C1 segment of cervical spinal cord (tissue), 14 donors: ENCODE measurements at regions not wholly inside any gene's neighbourhood (a gene's known extent, or its start where the extent isn't known, plus 50 kb on each side); places are given as distances from the start of the nearest gene placed in this dataset.

Experiments used
- DNase-seq, 14 donors: peaks; one replicate each; lab custom pipeline; 2025; lab: John Stamatoyannopoulos, UW

- DNase-seq, result no peak
Measured at GRCh38 chr5:96140496-96140895, 178.8 kb upstream of the ELL2 start.

DNA sequence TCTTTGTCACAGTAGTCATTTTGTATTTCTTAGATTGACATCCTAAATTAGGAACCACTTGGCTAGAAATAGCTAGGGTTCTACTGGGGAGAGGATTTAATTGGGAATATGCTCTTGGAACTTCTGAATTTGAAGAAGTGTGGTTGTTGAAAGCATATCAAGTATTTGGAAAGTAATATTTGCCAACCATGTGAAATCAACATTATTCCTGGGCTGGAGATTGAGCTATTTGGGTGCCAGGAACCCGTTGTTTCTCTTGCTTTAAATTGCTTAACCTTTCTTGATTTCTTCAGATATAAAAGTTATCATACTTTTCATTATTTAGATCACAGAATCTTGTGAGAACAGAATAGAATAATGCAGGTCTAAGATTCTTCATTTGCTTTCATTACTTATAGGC is 178.4 kb upstream of the ELL2 start:
- DNase-seq, result no peak

DNA sequence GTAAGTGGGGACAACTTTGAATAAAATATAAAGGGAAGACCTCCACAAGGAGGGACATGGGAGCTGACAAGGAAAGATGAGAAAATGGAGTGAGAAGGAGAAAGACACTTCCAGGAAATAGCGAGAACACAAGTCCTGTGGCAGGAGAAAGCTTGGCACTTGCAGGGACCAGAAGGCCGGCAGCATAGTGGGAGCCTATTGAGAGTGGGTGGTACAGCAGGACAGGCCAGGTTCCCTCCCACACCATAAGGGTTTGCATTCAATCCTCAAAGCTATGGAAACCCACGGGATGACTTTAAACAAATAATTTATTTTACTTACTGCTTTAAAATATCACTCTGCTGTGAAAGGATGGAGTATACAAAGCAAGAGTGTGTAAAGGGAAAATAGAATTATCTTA is 173.2 kb upstream of the ELL2 start:
- DNase-seq, result no peak

DNA sequence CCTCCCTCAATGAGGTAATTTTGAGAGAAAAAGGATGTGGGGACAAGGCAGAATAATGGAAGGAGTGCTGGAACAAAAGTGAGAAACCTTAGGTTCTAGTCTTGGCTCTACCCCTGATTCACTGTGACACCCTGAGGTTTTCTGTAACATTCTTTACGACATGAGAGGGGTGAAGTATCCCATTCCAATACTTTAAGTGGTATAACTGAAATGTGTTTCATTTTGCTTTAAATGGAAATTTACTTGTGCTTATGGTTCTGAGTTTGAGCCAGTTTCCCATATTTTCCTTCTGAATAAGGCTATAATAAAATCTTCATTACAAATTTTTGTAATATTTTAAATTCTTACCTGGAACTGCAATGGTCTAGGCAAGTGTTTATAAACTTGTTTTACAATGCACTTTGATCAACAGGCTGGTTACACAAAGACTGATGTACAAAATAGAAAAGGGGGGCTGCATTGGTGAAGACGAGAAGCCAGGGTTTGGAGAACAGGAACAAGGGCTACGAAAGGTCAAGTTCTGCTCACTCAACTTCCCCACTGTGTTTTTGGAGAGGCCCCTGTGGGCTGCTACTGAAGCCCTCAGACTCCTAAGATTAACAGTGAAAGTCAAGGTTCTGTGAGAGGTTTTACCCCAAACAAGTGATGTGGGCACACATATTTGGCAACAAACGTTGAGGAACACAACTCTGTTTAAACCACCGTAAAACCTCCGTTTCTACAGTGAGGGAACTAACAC is 171.9 kb upstream of the ELL2 start:
- no peak for DNase-seq

- DNase-seq, result no peak
Measured at GRCh38 chr5:96129276-96129675, 167.6 kb upstream of the ELL2 start.

DNA sequence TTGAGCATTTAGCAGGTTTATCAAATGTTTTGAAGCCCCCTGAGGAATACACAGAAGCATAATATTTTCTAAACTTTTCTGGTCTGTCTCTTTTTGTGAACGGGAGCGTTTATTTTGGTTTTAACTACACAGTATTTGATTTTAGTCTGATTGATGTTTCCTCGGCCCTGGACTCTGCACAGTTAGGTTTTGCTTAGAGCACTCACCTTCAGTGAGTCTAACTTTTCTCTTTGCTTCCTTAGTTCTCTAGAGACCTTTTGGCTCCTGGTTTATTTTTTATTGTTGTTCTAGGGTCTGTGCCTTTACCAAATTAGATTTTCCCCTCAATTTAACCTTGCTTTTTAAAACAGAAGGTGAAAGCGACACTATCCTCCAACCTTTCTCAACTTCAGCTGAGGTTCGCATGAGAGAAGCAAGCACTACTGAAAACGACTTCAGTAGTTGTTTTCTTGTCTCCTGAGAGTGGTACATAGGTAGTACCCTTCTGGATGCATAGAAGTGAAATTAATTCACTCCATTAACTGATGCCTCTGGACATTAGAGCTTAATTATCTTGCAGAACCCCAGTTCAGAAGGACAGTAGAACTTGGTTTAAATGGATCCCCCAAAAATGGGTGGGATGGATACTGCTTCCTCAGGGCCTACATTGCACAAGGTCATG is 166.7 kb upstream of the ELL2 start:
- DNase-seq, result no peak

DNA sequence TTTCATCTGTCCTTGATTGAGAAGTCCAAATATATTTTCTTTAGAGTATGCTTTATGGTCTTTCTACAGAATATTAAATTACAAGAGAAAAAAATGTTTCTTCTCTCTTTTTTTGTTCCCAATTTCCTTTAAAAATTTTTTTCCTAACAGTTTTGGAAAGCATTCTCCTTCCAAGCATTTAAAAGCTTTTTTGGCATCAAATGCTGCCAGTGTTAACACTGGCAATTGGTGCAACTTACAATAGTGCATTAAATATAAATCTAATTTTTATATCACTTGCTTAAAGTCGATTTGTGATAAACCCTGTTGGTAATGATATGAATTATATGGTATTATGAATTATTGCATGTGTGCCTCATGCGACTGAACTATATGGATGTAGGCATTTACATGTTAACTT is 165.9 kb upstream of the ELL2 start:
- DNase-seq, result no peak

DNA sequence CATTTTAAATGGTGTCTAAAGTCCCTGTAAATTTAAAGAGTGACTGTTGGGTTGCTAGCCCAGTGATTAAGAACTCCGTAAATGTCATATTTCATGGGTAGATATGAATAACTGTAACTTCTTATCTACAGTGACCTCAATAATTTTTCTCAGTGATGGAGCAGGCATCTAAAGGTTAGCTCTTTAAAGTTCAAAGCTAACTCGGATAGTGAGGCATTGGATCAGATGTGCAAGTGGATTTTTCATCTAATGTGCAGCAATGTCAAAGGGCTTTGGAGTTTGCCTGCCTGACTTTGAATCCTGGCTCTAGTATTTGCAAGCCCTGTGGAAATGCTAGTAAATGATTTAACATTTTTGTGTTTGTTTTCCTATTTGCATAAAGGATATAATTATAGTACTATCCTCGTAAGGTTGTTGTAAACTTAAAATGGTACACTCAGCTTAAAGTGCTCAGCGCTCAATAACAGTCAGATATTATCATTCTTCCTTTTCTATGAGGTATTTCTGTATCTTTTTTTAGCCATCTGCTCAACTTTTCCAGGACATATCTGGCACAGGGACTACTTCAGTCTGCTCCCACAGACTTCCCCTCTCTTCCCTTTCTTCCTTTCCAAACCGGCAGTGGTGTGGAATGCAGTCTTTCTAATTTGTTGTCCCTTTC is 163.7 kb upstream of the ELL2 start:
- DNase-seq, result no peak

GRCh38 chr5:96124589-96124988 is 162.9 kb upstream of the ELL2 start:
- no peak for DNase-seq

- no peak for DNase-seq
Measured at GRCh38 chr5:96123418-96123817, 161.8 kb upstream of the ELL2 start.

- no peak for DNase-seq
Measured at GRCh38 chr5:96121364-96121763, 159.7 kb upstream of the ELL2 start.

DNA sequence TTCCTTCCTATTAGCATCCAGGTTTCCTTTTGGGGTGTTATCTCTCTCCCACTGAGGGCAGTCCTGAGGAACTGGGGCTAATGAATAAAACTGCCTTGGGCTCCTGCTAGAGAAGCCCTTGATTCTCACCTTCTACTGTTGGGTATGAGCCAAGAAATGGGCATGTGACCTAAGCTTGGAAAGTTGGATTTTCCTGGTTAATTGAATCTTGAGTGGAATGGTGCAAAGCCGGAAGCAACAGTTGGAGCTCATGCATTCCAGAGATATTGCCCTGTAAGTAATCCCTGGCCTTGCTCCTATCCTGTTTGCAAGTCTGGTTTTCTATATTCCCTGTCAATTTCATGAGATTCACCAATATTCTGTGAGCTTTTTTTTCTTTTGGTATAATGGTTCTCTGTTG is 158.5 kb upstream of the ELL2 start:
- no peak for DNase-seq

- DNase-seq, result no peak
Measured at GRCh38 chr5:96117771-96118651, 156.4 kb upstream of the ELL2 start.

DNA sequence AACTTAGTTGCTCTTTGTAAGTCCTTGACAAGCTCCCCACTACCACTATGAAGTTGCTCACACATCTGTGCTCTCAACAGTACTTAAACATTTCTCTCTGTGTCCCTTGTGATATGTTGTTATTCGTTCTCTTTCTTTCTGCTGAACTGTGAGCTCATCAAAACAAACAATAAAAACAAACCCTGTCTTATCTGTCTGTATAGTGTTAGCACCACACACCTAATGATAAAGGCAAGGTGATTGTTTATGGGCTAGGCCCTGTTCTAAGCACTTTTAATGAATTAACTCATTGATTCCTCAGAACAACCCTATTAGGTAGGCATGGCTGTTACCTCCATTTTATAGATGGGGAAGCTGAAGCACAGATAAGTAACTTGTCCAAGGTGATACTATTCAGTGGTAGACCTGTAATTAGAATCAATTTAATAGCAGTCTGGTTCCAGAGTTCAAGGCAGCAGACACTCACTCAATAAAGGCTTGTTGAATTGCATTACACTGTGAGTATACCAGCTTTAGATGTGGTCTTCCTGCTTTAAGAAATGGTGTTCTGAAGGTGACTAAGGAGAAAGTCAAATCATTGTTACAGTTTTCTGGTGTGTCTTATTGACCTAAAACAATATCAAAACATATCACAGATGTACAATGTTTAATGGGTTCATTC is 153.6 kb upstream of the ELL2 start:
- no peak for DNase-seq

DNA sequence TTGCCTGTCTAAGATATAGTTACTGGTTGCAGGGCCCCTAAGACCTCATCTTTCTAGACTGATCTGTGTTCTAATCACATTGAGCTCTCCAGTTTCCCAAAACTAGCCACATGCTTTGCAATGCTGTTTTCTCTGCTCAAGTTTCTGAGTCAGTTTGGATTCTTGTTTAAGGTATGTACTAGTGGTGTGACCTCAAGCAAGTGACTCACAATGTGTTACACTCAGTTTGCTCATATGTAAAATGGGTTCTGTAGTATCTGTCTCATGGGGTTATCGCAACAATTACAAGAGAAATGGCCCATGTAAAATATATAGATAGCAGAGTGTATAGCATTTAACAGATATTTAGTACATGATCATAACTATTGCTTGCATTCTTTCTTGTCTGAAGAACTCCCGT is 153.1 kb upstream of the ELL2 start:
- DNase-seq, result no peak

- DNase-seq, result peak in 4 of 14 donors; percentile 4 to 37 (median 20)
Measured at GRCh38 chr5:96113170-96113939, 151.7 kb upstream of the ELL2 start.

- no peak for DNase-seq
Measured at GRCh38 chr5:96112703-96113102, 151.1 kb upstream of the ELL2 start.

GRCh38 chr5:96112123-96112670 is 150.5 kb upstream of the ELL2 start:
- no peak for DNase-seq

DNA sequence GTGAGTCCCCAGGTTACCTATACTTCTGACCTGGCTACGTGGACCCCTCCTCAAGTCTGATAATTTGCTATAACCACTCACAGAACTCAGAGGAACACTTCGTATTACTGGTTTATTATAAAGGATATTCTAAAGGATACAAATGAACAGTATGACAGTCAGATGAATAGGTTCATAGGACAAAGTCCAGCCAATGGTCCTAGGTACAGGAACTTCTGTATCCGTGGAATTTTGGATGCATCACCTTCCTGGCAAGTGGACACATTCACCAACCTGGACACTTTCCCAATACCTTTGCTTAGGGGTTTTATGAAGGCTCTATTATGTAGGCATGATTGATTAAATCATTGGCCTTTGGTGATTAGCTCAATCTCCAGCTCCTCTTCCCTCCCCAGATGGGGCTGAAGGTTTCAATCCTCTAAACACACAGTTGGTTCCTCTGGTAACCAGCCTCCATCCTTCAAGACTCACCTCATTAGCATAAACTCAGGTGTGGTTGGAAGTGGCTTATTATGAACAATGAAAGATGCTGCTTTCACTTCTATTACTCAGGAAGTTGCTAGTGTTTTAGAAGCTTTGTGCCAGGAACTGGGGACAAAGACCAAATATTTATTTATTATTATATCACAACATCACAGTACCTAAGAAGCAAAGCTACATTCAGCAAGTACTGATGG is 149.6 kb upstream of the ELL2 start:
- no peak for DNase-seq

DNA sequence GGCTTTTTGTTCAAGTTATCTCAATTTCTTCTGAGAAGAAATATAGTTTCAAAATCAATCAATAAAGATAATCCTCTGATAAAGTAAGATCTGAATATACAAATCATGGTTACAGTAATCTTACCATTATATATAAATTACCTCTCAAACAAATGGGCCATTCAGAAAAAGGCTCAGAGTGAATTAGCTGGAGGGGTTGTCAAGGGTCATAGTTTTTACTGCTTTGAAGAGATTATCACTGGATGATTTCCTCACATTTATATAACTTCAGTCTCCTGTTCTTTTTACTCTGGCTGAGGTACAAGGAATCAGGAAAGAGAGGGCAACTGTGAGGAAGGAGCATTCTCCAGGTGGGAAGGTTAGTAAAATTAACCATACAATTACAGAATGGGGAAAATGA is 148.6 kb upstream of the ELL2 start:
- DNase-seq, result no peak
